Activated CD8-positive, alpha-beta T cell treated with anti-CD3 and anti-CD28 coated beads for 36 hours (primary cell): ENCODE measurements at regions not wholly inside any gene's neighbourhood (a gene's known extent, or its start where the extent isn't known, plus 50 kb on each side); places are given as distances from the start of the nearest gene placed in this dataset.

ENCODE experiments used
- ATAC-seq: fragments of 200-7000 bp; cut with Tn5 transposase; one replicate; pipeline ENCODE4 v1.10.0; 2021; ENCODE audit warnings: mild to moderate bottlenecking, moderate library complexity
- CTCF ChIA-PET: fragments of 350-600 bp; sonication (Branson Sonifier 250); formaldehyde crosslinking; loops from one replicate; lab custom pipeline; 2021; ENCODE audit warnings: antibody characterized with exemption; lab: Charles Lee
- POLR2A ChIA-PET: fragments of 350-600 bp; sonication (Branson Sonifier 250); formaldehyde crosslinking; loops from one replicate; lab custom pipeline; 2021; ENCODE audit warnings: antibody characterized with exemption; lab: Charles Lee
- DNase-seq: peaks from one replicate; pipeline ENCODE4 v3.0.0-alpha.2; 2020
- H3K27ac Mint-ChIP-seq: one replicate; pipeline ENCODE4 v1.8.0; 2021; ENCODE audit warnings: mild to moderate bottlenecking, mixed read lengths
- H3K27me3 Mint-ChIP-seq: one replicate; pipeline ENCODE4 v1.8.0; 2021; ENCODE audit warnings: mixed read lengths
- H3K36me3 Mint-ChIP-seq: one replicate; pipeline ENCODE4 v1.8.0; 2021; ENCODE audit warnings: low read depth, mixed read lengths
- H3K4me1 Mint-ChIP-seq: one replicate; pipeline ENCODE4 v1.8.0; 2021; ENCODE audit warnings: low read depth, mixed read lengths
- H3K4me3 Mint-ChIP-seq: one replicate; pipeline ENCODE4 v1.8.0; 2021; ENCODE audit warnings: mild to moderate bottlenecking, moderate library complexity, mixed read lengths
- H3K9me3 Mint-ChIP-seq: one replicate; pipeline ENCODE4 v1.8.0; 2021; ENCODE audit warnings: mixed read lengths
- intact Hi-C: fragments of 100-400 bp; cut with micrococcal nuclease; formaldehyde crosslinking; loops from one replicate; pipeline ENCODE4 v1.10.0; 2022
- TF ChIP-seq, protein P1 (sequence below): fragments of 200-600 bp; IDR thresholded peaks from one replicate; pipeline ENCODE4 v1.8.0; 2022; ENCODE audit warnings: antibody characterized with exemption, mild to moderate bottlenecking

DNA sequence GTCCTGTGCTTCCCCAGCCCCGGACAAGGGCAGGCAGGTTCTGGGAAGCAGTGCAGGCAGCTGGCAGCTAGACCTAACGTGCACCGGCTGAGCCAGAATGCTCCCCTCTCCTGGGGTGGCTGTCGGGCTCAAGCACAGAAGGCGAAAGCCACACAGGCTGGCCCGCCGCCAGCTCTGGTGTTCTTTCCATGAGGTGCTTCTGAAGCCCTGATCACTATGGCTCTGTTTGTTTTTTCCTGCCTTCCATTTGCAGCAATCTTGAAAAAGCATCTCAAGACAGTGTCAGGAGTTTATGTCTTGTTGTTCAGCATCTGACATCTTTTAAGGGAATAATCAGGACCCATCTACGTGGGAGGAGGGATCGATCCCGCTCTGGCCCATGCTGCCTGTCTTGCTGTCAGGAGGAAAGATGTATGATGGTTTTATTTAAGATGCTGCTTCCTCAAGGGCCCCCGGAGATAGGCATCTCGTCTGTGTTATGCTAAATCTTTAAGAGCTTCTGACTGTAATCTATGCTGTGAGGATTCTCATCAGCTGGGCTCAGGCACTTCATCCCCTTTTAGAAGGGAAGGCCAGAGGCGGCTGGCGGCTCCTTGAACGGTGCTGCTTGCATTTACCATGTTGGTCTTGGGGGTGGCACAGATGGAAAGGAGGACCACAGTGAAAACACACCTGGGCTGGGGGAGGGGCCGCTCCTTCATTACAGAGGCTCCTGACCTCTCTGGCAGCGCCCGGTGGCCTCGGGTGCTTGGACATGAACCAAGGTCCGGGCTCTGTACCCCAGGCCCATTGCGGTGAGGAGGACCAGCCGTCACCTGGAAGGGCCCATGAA is 118.5 kb upstream of the HDAC4 start:
- ATAC-seq = no peak
- Mint-ChIP-seq H3K36me3 (no peaks in the 10 kb centered on the region), H3K9me3 (no peaks in the 10 kb centered on the region), H3K27ac (no peak overlapping the region), H3K4me3 (no peak overlapping the region), H3K27me3 (peaks cover 3% of the 10 kb centered on the region), H3K4me1 (no peaks in the 10 kb centered on the region)
- TF ChIP-seq, protein P1, sequence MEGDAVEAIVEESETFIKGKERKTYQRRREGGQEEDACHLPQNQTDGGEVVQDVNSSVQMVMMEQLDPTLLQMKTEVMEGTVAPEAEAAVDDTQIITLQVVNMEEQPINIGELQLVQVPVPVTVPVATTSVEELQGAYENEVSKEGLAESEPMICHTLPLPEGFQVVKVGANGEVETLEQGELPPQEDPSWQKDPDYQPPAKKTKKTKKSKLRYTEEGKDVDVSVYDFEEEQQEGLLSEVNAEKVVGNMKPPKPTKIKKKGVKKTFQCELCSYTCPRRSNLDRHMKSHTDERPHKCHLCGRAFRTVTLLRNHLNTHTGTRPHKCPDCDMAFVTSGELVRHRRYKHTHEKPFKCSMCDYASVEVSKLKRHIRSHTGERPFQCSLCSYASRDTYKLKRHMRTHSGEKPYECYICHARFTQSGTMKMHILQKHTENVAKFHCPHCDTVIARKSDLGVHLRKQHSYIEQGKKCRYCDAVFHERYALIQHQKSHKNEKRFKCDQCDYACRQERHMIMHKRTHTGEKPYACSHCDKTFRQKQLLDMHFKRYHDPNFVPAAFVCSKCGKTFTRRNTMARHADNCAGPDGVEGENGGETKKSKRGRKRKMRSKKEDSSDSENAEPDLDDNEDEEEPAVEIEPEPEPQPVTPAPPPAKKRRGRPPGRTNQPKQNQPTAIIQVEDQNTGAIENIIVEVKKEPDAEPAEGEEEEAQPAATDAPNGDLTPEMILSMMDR = no peak
- ChIA-PET CTCF (no interaction called here), POLR2A (no interaction called here)
- DNase-seq = no peak
- intact Hi-C loops = no loop called here

GRCh38 chr2:239518286-239519088 is 117.7 kb upstream of the HDAC4 start:
- Mint-ChIP-seq H3K9me3 (no peaks in the 10 kb centered on the region), H3K4me1 (no peaks in the 10 kb centered on the region), H3K4me3 (no peak overlapping the region), H3K27ac (no peak overlapping the region), H3K27me3 (peaks cover 3% of the 10 kb centered on the region), H3K36me3 (no peaks in the 10 kb centered on the region)
- ChIA-PET POLR2A (no interaction called here), CTCF (no interaction called here)
- DNase-seq = no peak
- TF ChIP-seq, protein P1 = no peak
- ATAC-seq = no peak
- intact Hi-C loops = no loop called here

DNA sequence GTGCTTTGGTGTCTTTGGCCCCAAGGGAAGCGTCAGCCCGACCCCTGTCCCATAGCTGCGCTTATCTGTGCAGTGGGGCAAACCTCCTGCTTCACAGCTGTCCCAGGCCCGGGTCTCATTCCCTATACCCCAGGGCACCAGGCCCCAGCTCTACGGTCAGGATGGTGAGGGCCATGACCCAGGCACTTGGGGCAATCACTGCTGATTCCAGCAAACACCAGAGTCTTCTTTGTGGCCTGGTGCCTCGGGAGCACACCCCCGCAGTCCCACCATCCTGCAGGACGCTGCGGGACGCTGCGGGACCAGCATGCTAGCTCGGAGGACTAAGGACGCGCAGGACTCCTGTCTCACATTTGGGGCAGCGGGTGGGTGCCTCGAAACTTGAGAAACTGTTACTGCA is 116.9 kb upstream of the HDAC4 start:
- Mint-ChIP-seq H3K4me1 (no peaks in the 10 kb centered on the region), H3K4me3 (no peak overlapping the region), H3K9me3 (no peaks in the 10 kb centered on the region), H3K27ac (no peak overlapping the region), H3K36me3 (no peaks in the 10 kb centered on the region), H3K27me3 (peaks cover 3% of the 10 kb centered on the region)
- intact Hi-C loops = no loop called here
- CTCF ChIA-PET = no interaction called here
- TF ChIP-seq, protein P1 = no peak
- DNase-seq = no peak
- POLR2A ChIA-PET = no interaction called here
- ATAC-seq = no peak

DNA sequence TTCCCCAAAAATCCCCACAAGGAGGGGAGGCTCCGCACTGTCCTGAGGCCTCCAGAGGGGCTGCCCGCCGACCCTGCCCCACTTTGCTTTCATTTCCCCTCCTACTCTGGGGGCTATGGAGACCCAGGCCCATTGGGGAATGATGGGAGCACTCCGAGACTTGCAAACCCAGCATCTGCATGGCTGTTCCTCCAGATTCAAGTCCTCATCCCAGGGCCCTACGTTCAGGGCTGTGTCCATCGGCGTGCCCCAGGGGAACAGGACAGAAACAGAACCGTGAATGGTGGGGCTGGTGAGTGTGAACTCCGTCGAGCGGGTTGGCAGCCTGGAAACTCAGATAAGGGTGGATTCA is 116.1 kb upstream of the HDAC4 start:
- no peaks in the 10 kb centered on the region for H3K4me1 Mint-ChIP-seq
- TF ChIP-seq, protein P1 = no peak

More for the DNA sequence above, 116.1 kb upstream of the HDAC4 start:
- Mint-ChIP-seq H3K9me3 (no peaks in the 10 kb centered on the region), H3K27me3 (peaks cover 3% of the 10 kb centered on the region), H3K27ac (no peak overlapping the region), H3K36me3 (no peaks in the 10 kb centered on the region), H3K4me3 (no peak overlapping the region)
- ATAC-seq (no peak), DNase-seq (no peak)
- ChIA-PET POLR2A (no interaction called here), CTCF (no interaction called here)
- intact Hi-C loops = no loop called here
